HL-60 (cell line): ENCODE measurements at regions not wholly inside any gene's neighbourhood (a gene's known extent, or its start where the extent isn't known, plus 50 kb on each side); places are given as distances from the start of the nearest gene placed in this dataset.

Source experiments
- DNase-seq, 2 experiments: peaks; one replicate each; pipeline ENCODE4 v3.0.0-alpha.2; 2010 to 2020; ENCODE audit warnings: low read depth in 1 of 2, low spot score in 1 of 2
- H3K27ac ChIP-seq: fragments of 250-450 bp; sonication (Bioruptor Pico); replicated peaks from 2 replicates; pipeline ENCODE4 v1.5.1; 2020; ENCODE audit warnings: mild to moderate bottlenecking, moderate library complexity
- H3K27me3 ChIP-seq: fragments of 250-450 bp; sonication (Bioruptor Pico); 2 replicates; pipeline ENCODE4 v1.5.1; 2021; ENCODE audit warnings: mild to moderate bottlenecking, moderate library complexity; ENCODE audit not compliant: insufficient read depth, poor library complexity, severe bottlenecking
- H3K4me3 ChIP-seq: replicated peaks from 2 replicates; pipeline ENCODE4 v1.5.1; 2011; ENCODE audit warnings: mild to moderate bottlenecking, control low read depth, low read length; ENCODE audit not compliant: insufficient read depth
- GABPA ChIP-seq: IDR thresholded peaks from 2 replicates; pipeline ENCODE4 v1.6.1; 2012; ENCODE audit warnings: low read depth
- POLR2AphosphoS5 ChIP-seq: IDR thresholded peaks from 2 replicates; pipeline ENCODE4 v1.6.1; 2012; ENCODE audit warnings: low read depth
- SPI1 ChIP-seq: IDR thresholded peaks from 2 replicates; pipeline ENCODE4 v1.6.1; 2012; ENCODE audit warnings: low read depth, mild to moderate bottlenecking, borderline replicate concordance
- TF ChIP-seq, protein P1 (sequence below): IDR thresholded peaks from 2 replicates; pipeline ENCODE4 v1.6.1; 2012; ENCODE audit warnings: low read depth; ENCODE audit not compliant: insufficient replicate concordance
- TF ChIP-seq, protein P2 (sequence below): IDR thresholded peaks from one replicate; pipeline ENCODE4 v1.5.1; 2011; ENCODE audit warnings: low read length, control low read depth, inconsistent platforms; ENCODE audit not compliant: insufficient read depth

DNA sequence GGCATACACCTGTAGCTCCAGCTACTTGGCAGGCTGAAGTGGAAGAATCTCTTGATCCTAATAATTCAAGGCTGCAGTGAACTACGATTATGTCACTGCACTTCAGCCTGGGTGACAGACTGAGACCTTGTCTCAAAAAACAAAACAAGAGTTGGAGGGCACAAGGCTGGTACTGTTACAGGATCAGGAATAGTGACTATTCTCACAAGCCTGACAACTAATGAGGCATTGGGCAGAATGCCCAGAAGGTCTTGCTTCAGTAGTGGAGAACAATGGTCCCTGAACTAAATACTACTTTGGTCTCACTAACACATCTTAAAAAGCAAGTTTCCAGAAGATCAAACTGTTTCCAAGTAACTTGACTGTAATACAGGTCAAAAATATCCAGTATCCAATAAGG lies 182.9 kb upstream of the RFX3 start:
- no peak overlapping the region for H3K27ac ChIP-seq
- no peak for DNase-seq
- TF ChIP-seq POLR2AphosphoS5: no peak
- TF ChIP-seq SPI1: no peak
- TF ChIP-seq, protein P1, sequence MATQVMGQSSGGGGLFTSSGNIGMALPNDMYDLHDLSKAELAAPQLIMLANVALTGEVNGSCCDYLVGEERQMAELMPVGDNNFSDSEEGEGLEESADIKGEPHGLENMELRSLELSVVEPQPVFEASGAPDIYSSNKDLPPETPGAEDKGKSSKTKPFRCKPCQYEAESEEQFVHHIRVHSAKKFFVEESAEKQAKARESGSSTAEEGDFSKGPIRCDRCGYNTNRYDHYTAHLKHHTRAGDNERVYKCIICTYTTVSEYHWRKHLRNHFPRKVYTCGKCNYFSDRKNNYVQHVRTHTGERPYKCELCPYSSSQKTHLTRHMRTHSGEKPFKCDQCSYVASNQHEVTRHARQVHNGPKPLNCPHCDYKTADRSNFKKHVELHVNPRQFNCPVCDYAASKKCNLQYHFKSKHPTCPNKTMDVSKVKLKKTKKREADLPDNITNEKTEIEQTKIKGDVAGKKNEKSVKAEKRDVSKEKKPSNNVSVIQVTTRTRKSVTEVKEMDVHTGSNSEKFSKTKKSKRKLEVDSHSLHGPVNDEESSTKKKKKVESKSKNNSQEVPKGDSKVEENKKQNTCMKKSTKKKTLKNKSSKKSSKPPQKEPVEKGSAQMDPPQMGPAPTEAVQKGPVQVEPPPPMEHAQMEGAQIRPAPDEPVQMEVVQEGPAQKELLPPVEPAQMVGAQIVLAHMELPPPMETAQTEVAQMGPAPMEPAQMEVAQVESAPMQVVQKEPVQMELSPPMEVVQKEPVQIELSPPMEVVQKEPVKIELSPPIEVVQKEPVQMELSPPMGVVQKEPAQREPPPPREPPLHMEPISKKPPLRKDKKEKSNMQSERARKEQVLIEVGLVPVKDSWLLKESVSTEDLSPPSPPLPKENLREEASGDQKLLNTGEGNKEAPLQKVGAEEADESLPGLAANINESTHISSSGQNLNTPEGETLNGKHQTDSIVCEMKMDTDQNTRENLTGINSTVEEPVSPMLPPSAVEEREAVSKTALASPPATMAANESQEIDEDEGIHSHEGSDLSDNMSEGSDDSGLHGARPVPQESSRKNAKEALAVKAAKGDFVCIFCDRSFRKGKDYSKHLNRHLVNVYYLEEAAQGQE: no peak
- TF ChIP-seq, protein P2, sequence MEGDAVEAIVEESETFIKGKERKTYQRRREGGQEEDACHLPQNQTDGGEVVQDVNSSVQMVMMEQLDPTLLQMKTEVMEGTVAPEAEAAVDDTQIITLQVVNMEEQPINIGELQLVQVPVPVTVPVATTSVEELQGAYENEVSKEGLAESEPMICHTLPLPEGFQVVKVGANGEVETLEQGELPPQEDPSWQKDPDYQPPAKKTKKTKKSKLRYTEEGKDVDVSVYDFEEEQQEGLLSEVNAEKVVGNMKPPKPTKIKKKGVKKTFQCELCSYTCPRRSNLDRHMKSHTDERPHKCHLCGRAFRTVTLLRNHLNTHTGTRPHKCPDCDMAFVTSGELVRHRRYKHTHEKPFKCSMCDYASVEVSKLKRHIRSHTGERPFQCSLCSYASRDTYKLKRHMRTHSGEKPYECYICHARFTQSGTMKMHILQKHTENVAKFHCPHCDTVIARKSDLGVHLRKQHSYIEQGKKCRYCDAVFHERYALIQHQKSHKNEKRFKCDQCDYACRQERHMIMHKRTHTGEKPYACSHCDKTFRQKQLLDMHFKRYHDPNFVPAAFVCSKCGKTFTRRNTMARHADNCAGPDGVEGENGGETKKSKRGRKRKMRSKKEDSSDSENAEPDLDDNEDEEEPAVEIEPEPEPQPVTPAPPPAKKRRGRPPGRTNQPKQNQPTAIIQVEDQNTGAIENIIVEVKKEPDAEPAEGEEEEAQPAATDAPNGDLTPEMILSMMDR: no peak
- no peak for TF ChIP-seq GABPA
- no peak overlapping the region for H3K4me3 ChIP-seq
- no peaks in the 10 kb centered on the region for H3K27me3 ChIP-seq

DNA sequence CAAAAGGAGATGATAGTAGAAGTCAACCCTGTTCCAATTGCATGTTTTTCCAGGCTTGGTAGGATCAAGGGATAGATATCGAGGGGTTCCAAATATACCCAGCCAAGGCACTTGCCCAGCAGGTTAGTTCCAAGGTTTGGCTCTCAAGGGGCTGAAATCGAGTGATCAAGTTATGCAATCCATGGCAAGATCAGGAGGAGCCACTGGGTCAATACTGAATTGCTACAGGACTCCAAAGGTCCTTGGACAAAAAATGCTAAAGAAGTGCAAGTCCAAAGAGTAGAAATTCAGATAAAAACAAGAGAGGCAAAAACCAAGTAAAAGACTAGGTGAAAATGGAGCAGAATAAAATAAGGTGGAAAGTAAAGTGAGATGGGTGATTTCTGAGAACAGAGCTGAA lies 179.1 kb upstream of the RFX3 start:
- no peak overlapping the region for H3K27ac ChIP-seq
- TF ChIP-seq, protein P2: no peak
- TF ChIP-seq, protein P1: no peak
- no peak for TF ChIP-seq POLR2AphosphoS5
- TF ChIP-seq GABPA: no peak
- TF ChIP-seq SPI1: no peak
- H3K4me3 ChIP-seq: no peak overlapping the region
- H3K27me3 ChIP-seq: no peaks in the 10 kb centered on the region
- DNase-seq: no peak

DNA sequence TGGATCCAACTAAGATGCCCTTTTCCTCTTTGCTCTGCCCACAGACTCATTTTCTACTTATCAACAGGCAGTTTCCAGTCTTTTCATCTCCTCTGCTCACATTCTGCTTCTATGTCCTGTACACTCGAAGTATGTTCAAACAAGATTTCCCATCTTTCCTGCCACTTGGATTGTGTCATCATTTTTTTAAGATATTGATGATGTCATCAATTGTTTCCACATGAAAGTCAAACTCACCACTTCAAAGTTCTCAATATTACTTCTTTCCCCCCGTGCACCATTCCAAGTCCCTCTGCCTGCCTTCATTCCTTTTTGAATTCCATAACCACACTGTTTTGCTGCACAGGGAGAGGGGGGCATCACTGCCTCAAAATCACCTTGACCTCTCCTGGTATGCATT lies 175.0 kb upstream of the RFX3 start:
- no peak for TF ChIP-seq SPI1
- TF ChIP-seq, protein P1: no peak
- TF ChIP-seq, protein P2: no peak
- TF ChIP-seq POLR2AphosphoS5: no peak
- TF ChIP-seq GABPA: no peak
- Histone ChIP-seq H3K27ac (no peak overlapping the region), H3K27me3 (no peaks in the 10 kb centered on the region)

More for the DNA sequence above, 175.0 kb upstream of the RFX3 start:
- no peak for DNase-seq
- no peak overlapping the region for H3K4me3 ChIP-seq
